Parathyroid adenoma (tissue), 2 donors: ENCODE measurements at regions not wholly inside any gene's neighbourhood (a gene's known extent, or its start where the extent isn't known, plus 50 kb on each side); places are given as distances from the start of the nearest gene placed in this dataset.

Experiments used
- H2AFZ ChIP-seq: fragments of 300-600 bp; sonication (generic); one replicate; pipeline ENCODE4 v1.7.0; 2017; ENCODE audit warnings: antibody characterized with exemption, mild to moderate bottlenecking
- H3K27ac ChIP-seq: fragments of 300-600 bp; sonication (generic); one replicate; pipeline ENCODE4 v1.7.0; 2017
- H3K27me3 ChIP-seq: fragments of 300-600 bp; sonication (generic); one replicate; pipeline ENCODE4 v1.7.0; 2017; ENCODE audit warnings: low read length; ENCODE audit not compliant: control insufficient read depth, insufficient read depth
- H3K36me3 ChIP-seq: fragments of 300-600 bp; sonication (generic); one replicate; pipeline ENCODE4 v1.7.0; 2017; ENCODE audit warnings: low read length; ENCODE audit not compliant: control insufficient read depth, insufficient read depth
- H3K4me1 ChIP-seq: fragments of 300-600 bp; sonication (generic); one replicate; pipeline ENCODE4 v1.7.0; 2017; ENCODE audit warnings: control low read depth
- H3K4me2 ChIP-seq: fragments of 300-600 bp; sonication (generic); one replicate; pipeline ENCODE4 v1.7.0; 2017; ENCODE audit warnings: low read length
- H3K4me3 ChIP-seq: fragments of 300-600 bp; sonication (generic); one replicate; pipeline ENCODE4 v1.7.0; 2017; ENCODE audit warnings: low read depth, low read length
- H3K79me2 ChIP-seq: fragments of 300-600 bp; sonication (generic); one replicate; pipeline ENCODE4 v1.7.0; 2017; ENCODE audit warnings: control low read depth
- H3K9ac ChIP-seq: fragments of 300-600 bp; sonication (generic); one replicate; pipeline ENCODE4 v1.7.0; 2017; ENCODE audit warnings: mild to moderate bottlenecking
- H3K9me3 ChIP-seq: fragments of 300-600 bp; sonication (generic); one replicate; pipeline ENCODE4 v1.7.0; 2017; ENCODE audit warnings: low read length; ENCODE audit not compliant: control insufficient read depth
- CTCF ChIP-seq: fragments of 300-600 bp; sonication (generic); IDR thresholded peaks from one replicate; pipeline ENCODE4 v1.7.0; 2017; ENCODE audit warnings: antibody characterized with exemption, mild to moderate bottlenecking
- donor health status: primary hyperparathyroidism.

- Histone ChIP-seq H3K9ac (no peak overlapping the region), H3K36me3 (no peaks in the 10 kb centered on the region), H3K79me2 (no peaks in the 10 kb centered on the region), H3K9me3 (no peaks in the 10 kb centered on the region), H3K4me2 (no peak overlapping the region), H3K27me3 (no peaks in the 10 kb centered on the region), H2AFZ (no peak overlapping the region), H3K4me1 (no peaks in the 10 kb centered on the region), H3K4me3 (no peak overlapping the region), H3K27ac (no peak overlapping the region)
- no peak for TF ChIP-seq CTCF
Measured at GRCh38 chr7:156074982-156075615, 262.8 kb upstream of the SHH start.

GRCh38 chr7:156074084-156074483 lies 261.8 kb upstream of the SHH start:
- H3K9ac ChIP-seq, result no peak overlapping the region
- H3K27me3 ChIP-seq, result no peaks in the 10 kb centered on the region
- H2AFZ ChIP-seq, result no peak overlapping the region
- H3K36me3 ChIP-seq, result no peaks in the 10 kb centered on the region
- no peak overlapping the region for H3K27ac ChIP-seq
- TF ChIP-seq CTCF, result no peak
- no peaks in the 10 kb centered on the region for H3K79me2 ChIP-seq
- H3K9me3 ChIP-seq, result no peaks in the 10 kb centered on the region
- H3K4me2 ChIP-seq, result no peak overlapping the region
- no peak overlapping the region for H3K4me3 ChIP-seq
- H3K4me1 ChIP-seq, result no peaks in the 10 kb centered on the region

DNA sequence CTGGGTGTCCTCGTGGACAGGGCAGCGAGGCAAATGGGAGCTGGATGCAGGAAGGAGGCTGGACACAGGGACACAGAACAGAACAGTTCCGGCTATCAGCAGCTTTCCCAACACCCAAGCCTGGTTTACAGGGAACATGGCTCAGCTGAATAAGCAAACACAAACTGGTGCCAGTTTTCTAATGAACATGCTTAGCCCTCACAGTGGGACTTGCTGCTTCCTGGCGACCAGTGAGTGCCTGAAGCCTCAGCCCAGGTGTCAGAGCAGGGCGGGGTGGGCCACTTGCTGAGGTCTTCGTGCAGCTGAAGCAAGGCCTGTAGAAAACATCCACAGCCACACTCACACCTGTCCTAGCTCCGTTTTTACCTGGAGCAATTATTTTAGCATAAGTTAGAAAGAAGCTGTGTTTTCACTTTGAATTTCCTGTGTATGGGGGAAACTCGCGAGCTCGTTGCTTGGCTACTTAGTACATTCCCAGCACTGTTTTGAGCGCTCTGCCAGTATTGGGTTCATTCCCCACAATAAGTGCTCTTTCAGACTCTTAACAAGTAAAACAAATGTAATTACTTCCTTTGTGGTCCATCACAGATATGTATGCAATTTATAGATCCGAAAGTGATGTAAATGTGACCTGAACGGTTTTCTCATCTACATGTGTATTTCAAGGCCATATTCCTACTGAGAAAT lies 261.2 kb upstream of the SHH start:
- Histone ChIP-seq H3K27ac (no peak overlapping the region), H3K4me2 (no peak overlapping the region), H3K4me1 (no peaks in the 10 kb centered on the region), H3K36me3 (no peaks in the 10 kb centered on the region), H3K79me2 (no peaks in the 10 kb centered on the region), H3K27me3 (no peaks in the 10 kb centered on the region), H2AFZ (no peak overlapping the region), H3K9ac (no peak overlapping the region), H3K9me3 (no peaks in the 10 kb centered on the region), H3K4me3 (no peak overlapping the region)
- no peak for TF ChIP-seq CTCF

DNA sequence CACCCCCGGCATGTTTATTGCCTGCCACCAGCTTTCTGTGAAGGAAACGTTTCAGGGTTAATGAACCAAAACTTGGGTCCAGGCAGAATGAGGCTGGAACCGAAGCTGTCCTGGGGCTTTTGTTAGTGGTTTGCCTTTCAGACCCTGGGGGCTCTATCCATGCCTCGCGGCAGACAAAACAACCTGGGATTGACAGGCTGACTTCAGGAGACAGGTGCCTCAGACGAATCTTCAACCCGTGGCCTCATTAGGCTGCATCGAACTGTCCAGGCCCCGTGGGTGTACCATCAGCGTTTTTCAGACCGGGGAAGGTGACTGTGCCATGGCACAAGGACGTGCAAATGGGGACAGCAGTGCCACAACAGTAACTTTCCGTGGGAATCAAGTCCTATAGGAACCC lies 259.3 kb upstream of the SHH start:
- H3K4me2 ChIP-seq, result no peak overlapping the region
- H3K9ac ChIP-seq, result no peak overlapping the region
- no peak overlapping the region for H3K4me3 ChIP-seq
- H2AFZ ChIP-seq, result no peak overlapping the region
- no peaks in the 10 kb centered on the region for H3K9me3 ChIP-seq
- TF ChIP-seq CTCF, result no peak
- H3K27me3 ChIP-seq, result no peaks in the 10 kb centered on the region
- no peaks in the 10 kb centered on the region for H3K4me1 ChIP-seq
- H3K27ac ChIP-seq, result no peak overlapping the region
- H3K36me3 ChIP-seq, result no peaks in the 10 kb centered on the region
- no peaks in the 10 kb centered on the region for H3K79me2 ChIP-seq

- Histone ChIP-seq H3K4me3 (no peak overlapping the region), H3K4me2 (no peak overlapping the region), H3K27ac (no peak overlapping the region), H3K79me2 (no peaks in the 10 kb centered on the region), H3K9ac (no peak overlapping the region), H2AFZ (no peak overlapping the region), H3K4me1 (no peaks in the 10 kb centered on the region), H3K9me3 (no peaks in the 10 kb centered on the region), H3K27me3 (no peaks in the 10 kb centered on the region), H3K36me3 (no peaks in the 10 kb centered on the region)
- TF ChIP-seq CTCF, result no peak
Measured at GRCh38 chr7:156069891-156070290, 257.6 kb upstream of the SHH start.
